Activated CD4-positive, alpha-beta T cell treated with anti-CD3 and anti-CD28 coated beads for 36 hours (primary cell): ENCODE measurements at regions not wholly inside any gene's neighbourhood (a gene's known extent, or its start where the extent isn't known, plus 50 kb on each side); places are given as distances from the start of the nearest gene placed in this dataset.

Source experiments
- ATAC-seq: fragments of 200-7000 bp; cut with Tn5 transposase; one replicate; pipeline ENCODE4 v1.10.0; 2021; ENCODE audit warnings: mild to moderate bottlenecking, moderate library complexity
- CTCF ChIA-PET: fragments of 350-600 bp; sonication (Branson Sonifier 250); formaldehyde crosslinking; loops from one replicate; lab custom pipeline; 2021; ENCODE audit warnings: antibody characterized with exemption; lab: Charles Lee
- POLR2A ChIA-PET: fragments of 350-600 bp; sonication (Branson Sonifier 250); formaldehyde crosslinking; loops from one replicate; lab custom pipeline; 2021; ENCODE audit warnings: antibody characterized with exemption, inconsistent platforms; lab: Charles Lee
- DNase-seq: peaks from one replicate; pipeline ENCODE4 v3.0.0-alpha.2; 2020
- H3K27ac Mint-ChIP-seq: one replicate; pipeline ENCODE4 v1.8.0; 2021; ENCODE audit warnings: mixed read lengths
- H3K27me3 Mint-ChIP-seq: one replicate; pipeline ENCODE4 v1.8.0; 2021; ENCODE audit warnings: mixed read lengths
- H3K36me3 Mint-ChIP-seq: one replicate; pipeline ENCODE4 v1.8.0; 2021; ENCODE audit warnings: low read depth, mixed read lengths
- H3K4me1 Mint-ChIP-seq: one replicate; pipeline ENCODE4 v1.8.0; 2021; ENCODE audit warnings: mixed read lengths
- H3K4me3 Mint-ChIP-seq: one replicate; pipeline ENCODE4 v1.8.0; 2021; ENCODE audit warnings: mild to moderate bottlenecking, moderate library complexity, mixed read lengths
- H3K9me3 Mint-ChIP-seq: one replicate; pipeline ENCODE4 v1.8.0; 2021; ENCODE audit warnings: low read depth, mixed read lengths
- intact Hi-C, 2 experiments: fragments of 100-400 bp; cut with DNase I in 1 of 2; cut with micrococcal nuclease in 1 of 2; formaldehyde crosslinking; loops; one replicate each; pipeline versions ENCODE4 v1.14.2 to v1.15.1; 2022 to 2024; cut with DNase I, micrococcal nuclease

GRCh38 chr5:26181582-26181981 lies 856.8 kb downstream of the CDH9 start:
- no peak overlapping the region for H3K4me3 Mint-ChIP-seq
- H3K27ac Mint-ChIP-seq, result no peak overlapping the region
- H3K36me3 Mint-ChIP-seq, result no peaks in the 10 kb centered on the region
- no peaks in the 10 kb centered on the region for H3K4me1 Mint-ChIP-seq
- intact Hi-C loops, result no loop called here
- ChIA-PET CTCF (no interaction called here), POLR2A (no interaction called here)
- ATAC-seq (no peak), DNase-seq (no peak)
- H3K9me3 Mint-ChIP-seq, result peaks cover 10% of the 10 kb centered on the region
- no peaks in the 10 kb centered on the region for H3K27me3 Mint-ChIP-seq

GRCh38 chr5:26148569-26149107 lies 889.7 kb downstream of the CDH9 start:
- H3K27ac Mint-ChIP-seq, result no peak overlapping the region
- intact Hi-C loops, result no loop called here
- DNase-seq (no peak), ATAC-seq (no peak)
- POLR2A ChIA-PET, result no interaction called here
- CTCF ChIA-PET, result no interaction called here
- peaks cover 27% of the 10 kb centered on the region for H3K9me3 Mint-ChIP-seq
- no peaks in the 10 kb centered on the region for H3K4me1 Mint-ChIP-seq
- no peaks in the 10 kb centered on the region for H3K27me3 Mint-ChIP-seq
- H3K36me3 Mint-ChIP-seq, result no peaks in the 10 kb centered on the region
- H3K4me3 Mint-ChIP-seq, result no peak overlapping the region

GRCh38 chr5:26143259-26143658 lies 895.1 kb downstream of the CDH9 start:
- CTCF ChIA-PET, result no interaction called here
- Mint-ChIP-seq H3K4me1 (no peaks in the 10 kb centered on the region), H3K27ac (no peak overlapping the region)

GRCh38 chr5:26121338-26121737 lies 917.0 kb downstream of the CDH9 start:
- Mint-ChIP-seq H3K27ac (no peak overlapping the region), H3K27me3 (no peaks in the 10 kb centered on the region), H3K36me3 (no peaks in the 10 kb centered on the region), H3K4me3 (no peak overlapping the region), H3K9me3 (peaks cover 8% of the 10 kb centered on the region), H3K4me1 (no peaks in the 10 kb centered on the region)
- no peak for ATAC-seq
- DNase-seq, result no peak
- intact Hi-C loops, result no loop called here
- ChIA-PET CTCF (no interaction called here), POLR2A (no interaction called here)

More at GRCh38 chr5:26143259-26143658, 895.1 kb downstream of the CDH9 start:
- Mint-ChIP-seq H3K9me3 (peaks cover 12% of the 10 kb centered on the region), H3K36me3 (no peaks in the 10 kb centered on the region), H3K4me3 (no peak overlapping the region), H3K27me3 (no peaks in the 10 kb centered on the region)
- intact Hi-C loops, result no loop called here
- POLR2A ChIA-PET, result no interaction called here
- ATAC-seq, result no peak
- no peak for DNase-seq

GRCh38 chr5:26104175-26104574 lies 934.2 kb downstream of the CDH9 start:
- no peak for DNase-seq
- Mint-ChIP-seq H3K27ac (no peak overlapping the region), H3K4me3 (no peak overlapping the region), H3K27me3 (no peaks in the 10 kb centered on the region), H3K36me3 (no peaks in the 10 kb centered on the region), H3K9me3 (peaks cover 12% of the 10 kb centered on the region), H3K4me1 (no peaks in the 10 kb centered on the region)
- intact Hi-C loops, result no loop called here
- POLR2A ChIA-PET, result no interaction called here
- ATAC-seq, result no peak
- CTCF ChIA-PET, result no interaction called here

GRCh38 chr5:26060212-26060611 lies 978.2 kb downstream of the CDH9 start:
- CTCF ChIA-PET, result interaction anchor here (1.4 kb wide), 1 partner anchor 11 kb away, joined by 3 read pairs; no protein-coding TSS in a partner anchor
- H3K27ac Mint-ChIP-seq, result no peak overlapping the region
- intact Hi-C loops, result no loop called here
- H3K9me3 Mint-ChIP-seq, result peaks cover 16% of the 10 kb centered on the region
- no peak for DNase-seq
- no peaks in the 10 kb centered on the region for H3K27me3 Mint-ChIP-seq
- no peaks in the 10 kb centered on the region for H3K36me3 Mint-ChIP-seq
- POLR2A ChIA-PET, result no interaction called here
- no peak overlapping the region for H3K4me3 Mint-ChIP-seq
- H3K4me1 Mint-ChIP-seq, result no peaks in the 10 kb centered on the region
- ATAC-seq, result no peak

- Mint-ChIP-seq H3K27me3 (no peaks in the 10 kb centered on the region), H3K27ac (no peak overlapping the region), H3K4me1 (no peaks in the 10 kb centered on the region), H3K36me3 (no peaks in the 10 kb centered on the region), H3K9me3 (peaks cover 28% of the 10 kb centered on the region), H3K4me3 (no peak overlapping the region)
- ChIA-PET POLR2A (no interaction called here), CTCF (no interaction called here)
- ATAC-seq (no peak), DNase-seq (no peak)
- intact Hi-C loops, result no loop called here
Measured at GRCh38 chr5:26054594-26054993, 983.8 kb downstream of the CDH9 start.

- no peaks in the 10 kb centered on the region for H3K36me3 Mint-ChIP-seq
- no peaks in the 10 kb centered on the region for H3K27me3 Mint-ChIP-seq
- ATAC-seq (no peak), DNase-seq (no peak)
- H3K4me3 Mint-ChIP-seq, result no peak overlapping the region
- POLR2A ChIA-PET, result no interaction called here
- CTCF ChIA-PET, result no interaction called here
- intact Hi-C loops, result no loop called here
- peaks cover 17% of the 10 kb centered on the region for H3K9me3 Mint-ChIP-seq
- no peak overlapping the region for H3K27ac Mint-ChIP-seq
- no peaks in the 10 kb centered on the region for H3K4me1 Mint-ChIP-seq
Measured at GRCh38 chr5:26034813-26035212, 1003.6 kb downstream of the CDH9 start.

- Mint-ChIP-seq H3K36me3 (no peaks in the 10 kb centered on the region), H3K9me3 (peaks cover 9% of the 10 kb centered on the region), H3K4me1 (no peaks in the 10 kb centered on the region), H3K4me3 (no peak overlapping the region), H3K27ac (no peak overlapping the region), H3K27me3 (no peaks in the 10 kb centered on the region)
- CTCF ChIA-PET, result no interaction called here
- intact Hi-C loops, result no loop called here
- DNase-seq (no peak), ATAC-seq (no peak)
- POLR2A ChIA-PET, result no interaction called here
Measured at GRCh38 chr5:26031481-26031880, 1006.9 kb downstream of the CDH9 start.

GRCh38 chr5:26026044-26026443 lies 1012.3 kb downstream of the CDH9 start:
- Mint-ChIP-seq H3K9me3 (peaks cover 10% of the 10 kb centered on the region), H3K4me3 (no peak overlapping the region), H3K4me1 (no peaks in the 10 kb centered on the region), H3K27ac (no peak overlapping the region), H3K27me3 (no peaks in the 10 kb centered on the region), H3K36me3 (no peaks in the 10 kb centered on the region)
- intact Hi-C loops, result no loop called here
- DNase-seq (no peak), ATAC-seq (no peak)
- CTCF ChIA-PET, result no interaction called here
- POLR2A ChIA-PET, result no interaction called here

GRCh38 chr5:26024774-26025173 lies 1013.6 kb downstream of the CDH9 start:
- no peak for ATAC-seq
- ChIA-PET CTCF (no interaction called here), POLR2A (no interaction called here)
- Mint-ChIP-seq H3K27ac (no peak overlapping the region), H3K9me3 (peaks cover 7% of the 10 kb centered on the region), H3K4me3 (no peak overlapping the region), H3K4me1 (no peaks in the 10 kb centered on the region), H3K36me3 (no peaks in the 10 kb centered on the region), H3K27me3 (no peaks in the 10 kb centered on the region)
- intact Hi-C loops, result no loop called here
- DNase-seq, result no peak

GRCh38 chr5:26023361-26023760 lies 1015.0 kb downstream of the CDH9 start:
- ChIA-PET POLR2A (no interaction called here), CTCF (no interaction called here)
- H3K4me1 Mint-ChIP-seq, result no peaks in the 10 kb centered on the region
- no peak overlapping the region for H3K27ac Mint-ChIP-seq
- DNase-seq (no peak), ATAC-seq (no peak)
- H3K27me3 Mint-ChIP-seq, result no peaks in the 10 kb centered on the region
- intact Hi-C loops, result no loop called here
- no peak overlapping the region for H3K4me3 Mint-ChIP-seq
- H3K36me3 Mint-ChIP-seq, result no peaks in the 10 kb centered on the region
- H3K9me3 Mint-ChIP-seq, result peaks cover 7% of the 10 kb centered on the region

- H3K27me3 Mint-ChIP-seq, result no peaks in the 10 kb centered on the region
- DNase-seq, result no peak
- ATAC-seq, result no peak
- H3K9me3 Mint-ChIP-seq, result peaks cover 15% of the 10 kb centered on the region
- no peaks in the 10 kb centered on the region for H3K4me1 Mint-ChIP-seq
- no peaks in the 10 kb centered on the region for H3K36me3 Mint-ChIP-seq
- intact Hi-C loops, result no loop called here
- POLR2A ChIA-PET, result no interaction called here
- CTCF ChIA-PET, result no interaction called here
- no peak overlapping the region for H3K4me3 Mint-ChIP-seq
- H3K27ac Mint-ChIP-seq, result no peak overlapping the region
Measured at GRCh38 chr5:26014206-26014605, 1024.2 kb downstream of the CDH9 start.
